Heart right ventricle (tissue), 16 donors: ENCODE measurements at regions not wholly inside any gene's neighbourhood (a gene's known extent, or its start where the extent isn't known, plus 50 kb on each side); places are given as distances from the start of the nearest gene placed in this dataset.

ENCODE experiments used
- ATAC-seq, 8 donors: fragments of 200-7000 bp; cut with Tn5 transposase; one replicate each; pipeline ENCODE4 v1.9.1; 2020; ENCODE audit warnings: mild to moderate bottlenecking in 8 of 8, moderate library complexity in 8 of 8, moderate number of reproducible peaks in 1 of 8
- DNase-seq, 2 donors: peaks; one replicate each; pipeline ENCODE4 v3.0.0-alpha.2; 2020
- H3K27ac ChIP-seq, 10 donors: fragments of 200-600 bp; sonication (generic) in 2 of 10; one replicate each; pipeline versions ENCODE4 v1.5.0 to v1.8.0; 2020 to 2022; ENCODE audit warnings: mild to moderate bottlenecking in 3 of 10
- H3K27me3 ChIP-seq, 7 donors: fragments of 200-600 bp; one replicate each; pipeline ENCODE4 v1.8.0; 2021 to 2022; ENCODE audit warnings: mild to moderate bottlenecking in 2 of 7
- H3K36me3 ChIP-seq, 9 donors: fragments of 200-600 bp; sonication (generic) in 1 of 9; one replicate each; pipeline versions ENCODE4 v1.5.0 to v1.8.0; 2020 to 2022; ENCODE audit warnings: mild to moderate bottlenecking in 2 of 9
- H3K4me1 ChIP-seq, 9 donors: fragments of 200-600 bp; sonication (generic) in 1 of 9; one replicate each; pipeline versions ENCODE4 v1.5.0 to v1.8.0; 2020 to 2022; ENCODE audit warnings: mild to moderate bottlenecking in 4 of 9
- H3K4me3 ChIP-seq, 10 donors: fragments of 200-600 bp; sonication (generic) in 2 of 10; one replicate each; pipeline versions ENCODE4 v1.5.0 to v1.8.0; 2020 to 2022; ENCODE audit warnings: mild to moderate bottlenecking in 7 of 10, moderate library complexity in 2 of 10
- H3K9me3 ChIP-seq, 11 donors: fragments of 200-600 bp in 10 of 11; sonication (generic) in 2 of 11; one replicate each; pipeline versions ENCODE4 v1.5.0 to v1.8.0; 2013 to 2022; ENCODE audit warnings: mild to moderate bottlenecking in 2 of 11, control low read depth in 1 of 11, moderate library complexity in 1 of 11
- CTCF ChIP-seq, 9 donors: fragments of 200-600 bp; sonication (generic) in 2 of 9; IDR thresholded peaks; one replicate each; pipeline versions ENCODE4 v1.5.0 to v1.8.0; 2021 to 2022; ENCODE audit warnings: antibody characterized with exemption in 9 of 9, mild to moderate bottlenecking in 5 of 9, moderate library complexity in 1 of 9
- WGBS, 2 donors: extraction: QIAGEN DNeasy Blood & Tissue Kit; methylation state at CpG; one replicate each; pipeline ENCODE4 v1.1.7; 2013; ENCODE audit warnings: inconsistent platforms in 1 of 2; 5-methylcytosine and 5-hydroxymethylcytosine counted together
- intact Hi-C, 10 donors: fragments of 100-400 bp; cut with DNase I; formaldehyde crosslinking; loops; one replicate each; pipeline versions ENCODE4 v1.11.1 to v1.14.2; 2022
- donor health status: Arrhythmogenic right ventricular cardiomyopathy.
- donor health status: ischemic (EF 13 %, LVEDD 7.1; RV severe dilation, severe dysfunction).
- donor health status: healthy with polysubstance abuse.
- donor health status: DM: no; HTN: yes; CAD: no.
- donor health status: DM: no; HTN: no; CAD: no.
- donor health status: ischemic (EF 25% LVEDD 6.9; RV normal size, moderate dysfunction).
- donor health status: ischemic (EF 25% LVEDD 5.7; RV mildly dilated, moderate dysfunction).
- donor health status: healthy.
- donor health status: DM: yes; HTN: yes; CAD: no.
- donor health status: Ischemic cardiomyopathy.
- donor health status: ischemic (EF 35%, LVEDD 5.7; RV mildly dilated, moderate dysfunction).
- donor health status: nonischemic (EF 11% LVEDD 7.7; RV severe dilation, severe dysfunction).
- donor health status: DM: yes; HTN: yes; CAD: no.
- donor health status: PGD.
- donor health status: ischemic (EF 29% LVEDD 5.4; RV normal size, mild dysfunction).
- donor health status: nonischemic (EF 23%, LVEDD 6.1; RV moderate dilation, normal function).

- H3K4me3 ChIP-seq: no peak overlapping the region
- no peaks in the 10 kb centered on the region for H3K27me3 ChIP-seq
- ATAC-seq: peak in 5 of 8 donors; percentile 8 to 56 (median 36)
- WGBS, 2 donors: 63 to 80% methylated on average over 6 of the region's 6 CpGs
- no peaks in the 10 kb centered on the region for H3K9me3 ChIP-seq
- peaks cover 6 to 74% (median 46%) of the 10 kb centered on the region in 9 donors for H3K4me1 ChIP-seq
- peak overlapping the region; percentile 6 to 87 (median 58) for H3K27ac ChIP-seq
- H3K36me3 ChIP-seq: no peaks in the 10 kb centered on the region
- DNase-seq: peak in 1 of 2 donors; percentile 10
- no peak for TF ChIP-seq CTCF (IDR thresholded peaks at IDR 0.05)
- intact Hi-C loops: loop anchor here in 1 of 10 donors (5.0 kb wide), 1 partner anchor 200 kb away; the partner anchor contains the start of genes KLLN and PTEN
Measured at GRCh38 chr10:88062385-88062784, 199.0 kb downstream of the PTEN start.

- Histone ChIP-seq H3K4me3 (no peak overlapping the region), H3K9me3 (no peaks in the 10 kb centered on the region), H3K27me3 (no peaks in the 10 kb centered on the region), H3K36me3 (no peaks in the 10 kb centered on the region), H3K4me1 (peaks cover 6 to 76% (median 46%) of the 10 kb centered on the region in 9 donors), H3K27ac (peak overlapping the region; percentile 6 to 87 (median 58))
- 43 to 48% methylated on average over 4 of the region's 4 CpGs for WGBS, 2 donors
- DNase-seq (no peak), ATAC-seq (peak in 2 of 8 donors; percentile 29 to 31)
- intact Hi-C loops: loop anchor here in 1 of 10 donors (5.0 kb wide), 1 partner anchor 201 kb away; the partner anchor contains the start of genes KLLN and PTEN
- TF ChIP-seq CTCF (IDR thresholded peaks at IDR 0.05): no peak
Measured at GRCh38 chr10:88062798-88063472, 199.5 kb downstream of the PTEN start.

GRCh38 chr10:88063861-88064557 lies 200.6 kb downstream of the PTEN start:
- intact Hi-C loops: loop anchor here in 1 of 10 donors (5.0 kb wide), 1 partner anchor 202 kb away; the partner anchor contains the start of genes KLLN and PTEN
- no peak for DNase-seq
- TF ChIP-seq CTCF (IDR thresholded peaks at IDR 0.05): no peak
- no peaks in the 10 kb centered on the region for H3K36me3 ChIP-seq
- no peak for ATAC-seq
- H3K27ac ChIP-seq: peak overlapping the region in 6 of 10 donors; percentile 3 to 87 (median 61)
- peaks cover 6 to 78% (median 46%) of the 10 kb centered on the region in 9 donors for H3K4me1 ChIP-seq
- H3K4me3 ChIP-seq: no peak overlapping the region
- H3K9me3 ChIP-seq: no peaks in the 10 kb centered on the region
- H3K27me3 ChIP-seq: no peaks in the 10 kb centered on the region
- WGBS, 2 donors: 40 to 60% methylated on average over 4 of the region's 4 CpGs

GRCh38 chr10:88064608-88065382 lies 201.4 kb downstream of the PTEN start:
- 66 to 75% methylated on average over 5 of the region's 5 CpGs for WGBS, 2 donors
- Histone ChIP-seq H3K27me3 (no peaks in the 10 kb centered on the region), H3K27ac (peak overlapping the region in 6 of 10 donors; percentile 3 to 87 (median 61)), H3K36me3 (no peaks in the 10 kb centered on the region), H3K9me3 (no peaks in the 10 kb centered on the region), H3K4me1 (peaks cover 6 to 84% (median 46%) of the 10 kb centered on the region in 9 donors), H3K4me3 (no peak overlapping the region)
- no peak for TF ChIP-seq CTCF (IDR thresholded peaks at IDR 0.05)
- DNase-seq (peak; percentile 51 to 74), ATAC-seq (peak in 7 of 8 donors; percentile 44 to 76 (median 65))
- intact Hi-C loops: loop anchor here in 1 of 10 donors (5.0 kb wide), 1 partner anchor 202 kb away; the partner anchor contains the start of genes KLLN and PTEN
